Naive B cell (primary cell): ENCODE measurements at regions not wholly inside any gene's neighbourhood (a gene's known extent, or its start where the extent isn't known, plus 50 kb on each side); places are given as distances from the start of the nearest gene placed in this dataset.

Experiments
- ATAC-seq, 2 donors: fragments of 150-1000 bp; cut with Tn5 transposase; 2 replicates each; pipeline ENCODE4 v1.10.0; 2021; ENCODE audit warnings: low read depth in 2 of 2, mild to moderate bottlenecking in 2 of 2, moderate library complexity in 2 of 2
- DNase-seq: peaks from one replicate; pipeline ENCODE4 v3.0.0; 2022
- H3K27ac Mint-ChIP-seq, 6 donors: one replicate each; pipeline ENCODE4 v1.8.0; 2020 to 2022; ENCODE audit warnings: mild to moderate bottlenecking in 6 of 6, mixed read lengths in 6 of 6, moderate library complexity in 5 of 6, inconsistent platforms in 2 of 6
- H3K27me3 Mint-ChIP-seq, 3 donors: one replicate each; pipeline ENCODE4 v1.8.0; 2021 to 2022; ENCODE audit warnings: mixed read lengths in 3 of 3, mild to moderate bottlenecking in 1 of 3
- H3K36me3 Mint-ChIP-seq, 2 donors: one replicate each; pipeline ENCODE4 v1.8.0; 2020 to 2022; ENCODE audit warnings: mixed read lengths in 2 of 2, inconsistent platforms in 1 of 2, mild to moderate bottlenecking in 1 of 2
- H3K4me1 Mint-ChIP-seq, 3 donors: one replicate each; pipeline ENCODE4 v1.8.0; 2020 to 2022; ENCODE audit warnings: mixed read lengths in 3 of 3, inconsistent platforms in 1 of 3, mild to moderate bottlenecking in 1 of 3, moderate library complexity in 1 of 3
- H3K4me3 Mint-ChIP-seq, 8 donors: one replicate each; pipeline ENCODE4 v1.8.0; 2020 to 2022; ENCODE audit warnings: mild to moderate bottlenecking in 8 of 8, mixed read lengths in 8 of 8, moderate library complexity in 8 of 8, inconsistent platforms in 2 of 8
- H3K9me3 Mint-ChIP-seq, 7 donors: one replicate each; pipeline ENCODE4 v1.8.0; 2020 to 2022; ENCODE audit warnings: mixed read lengths in 7 of 7, mild to moderate bottlenecking in 5 of 7, inconsistent platforms in 2 of 7, moderate library complexity in 1 of 7

DNA sequence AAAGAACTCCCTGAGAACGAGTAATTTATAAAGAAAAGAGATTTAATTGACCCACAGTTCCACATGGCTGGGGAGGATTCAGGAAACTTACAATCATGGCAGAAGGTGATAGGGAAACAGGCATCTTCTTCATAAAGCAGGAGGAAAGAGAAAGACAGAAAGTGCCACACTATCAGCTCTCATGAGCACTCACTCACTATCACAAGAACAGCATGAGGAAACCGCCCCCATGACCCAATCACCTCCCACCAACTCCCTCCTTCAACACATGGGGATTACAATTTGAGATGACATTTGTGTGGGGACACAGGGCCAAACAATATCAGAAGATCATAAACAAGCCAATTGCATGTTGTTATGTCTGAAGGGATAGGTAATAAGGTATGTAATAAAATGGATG is 935.9 kb upstream of the COX7C start:
- Mint-ChIP-seq H3K36me3 (no peaks in the 10 kb centered on the region), H3K9me3 (peaks cover 0 to 5% (median 0%) of the 10 kb centered on the region in 7 donors), H3K27me3 (no peaks in the 10 kb centered on the region), H3K4me3 (no peak overlapping the region), H3K4me1 (no peaks in the 10 kb centered on the region), H3K27ac (no peak overlapping the region)
- DNase-seq (no peak), ATAC-seq (no peak)

DNA sequence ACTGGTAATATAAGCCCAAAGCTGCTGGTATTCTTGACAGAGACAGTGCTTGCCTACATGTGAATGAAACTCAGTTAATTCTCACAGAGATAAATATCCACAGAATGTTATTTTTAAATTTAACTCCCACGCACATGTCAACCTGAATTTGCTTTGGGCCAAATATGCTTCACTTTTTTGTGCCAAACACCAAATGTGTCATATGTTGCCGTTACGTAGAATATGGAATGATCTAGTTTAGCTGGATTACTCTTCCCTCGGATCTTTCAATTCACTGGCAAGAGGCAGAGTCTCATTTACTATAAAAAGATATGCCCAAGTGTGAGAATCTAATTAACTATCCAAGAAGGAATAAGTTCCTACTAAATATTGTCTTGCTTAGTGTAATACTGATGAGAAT is 933.4 kb upstream of the COX7C start:
- DNase-seq (no peak), ATAC-seq (no peak)
- Mint-ChIP-seq H3K27me3 (no peaks in the 10 kb centered on the region), H3K9me3 (peaks cover 0 to 3% (median 0%) of the 10 kb centered on the region in 7 donors), H3K27ac (no peak overlapping the region), H3K4me1 (no peaks in the 10 kb centered on the region), H3K4me3 (no peak overlapping the region), H3K36me3 (no peaks in the 10 kb centered on the region)

DNA sequence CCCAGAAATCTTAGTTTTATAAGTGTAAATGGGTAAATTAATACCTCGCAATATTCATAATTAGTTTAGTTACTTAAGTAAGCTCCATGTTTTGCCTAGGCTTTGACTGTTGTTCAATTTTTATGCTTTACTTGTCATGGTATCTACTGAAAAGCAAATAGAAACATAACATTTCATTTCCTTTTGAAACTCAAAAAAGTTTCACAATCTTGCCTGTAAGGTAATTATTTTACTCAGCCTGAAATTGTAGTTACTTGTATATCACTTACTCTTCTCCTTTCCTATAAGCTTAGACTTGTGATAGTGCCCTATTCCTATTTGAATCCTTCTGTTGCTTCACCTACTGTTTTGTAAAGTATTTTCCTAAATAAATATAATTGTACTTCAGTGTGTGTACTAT is 914.4 kb upstream of the COX7C start:
- Mint-ChIP-seq H3K4me1 (no peaks in the 10 kb centered on the region), H3K27me3 (no peaks in the 10 kb centered on the region), H3K36me3 (no peaks in the 10 kb centered on the region), H3K27ac (no peak overlapping the region), H3K4me3 (no peak overlapping the region), H3K9me3 (peaks cover 0 to 2% (median 0%) of the 10 kb centered on the region in 7 donors)
- no peak for DNase-seq
- ATAC-seq = no peak

DNA sequence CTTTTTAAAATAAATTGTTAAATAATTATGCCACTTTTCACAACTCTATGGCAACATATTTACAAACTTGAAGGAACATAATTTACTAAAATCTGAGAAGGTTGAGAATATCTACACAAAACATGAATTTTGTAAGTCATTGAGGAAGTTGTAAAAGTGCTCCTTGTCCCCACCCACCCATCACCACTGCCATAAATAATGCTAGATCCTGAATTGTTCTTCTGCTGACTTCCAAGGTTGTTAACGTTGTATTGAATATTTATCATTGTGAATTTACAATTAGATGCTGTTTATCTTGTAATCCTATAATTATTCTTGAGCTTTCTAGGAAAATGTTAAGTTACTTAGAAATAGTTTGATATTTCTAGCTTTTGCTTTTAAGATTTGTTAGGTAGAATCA is 908.0 kb upstream of the COX7C start:
- Mint-ChIP-seq H3K9me3 (peaks cover 0 to 2% (median 0%) of the 10 kb centered on the region in 7 donors), H3K27me3 (no peaks in the 10 kb centered on the region), H3K4me3 (no peak overlapping the region), H3K36me3 (no peaks in the 10 kb centered on the region), H3K27ac (no peak overlapping the region), H3K4me1 (no peaks in the 10 kb centered on the region)
- no peak for DNase-seq
- ATAC-seq = no peak

DNA sequence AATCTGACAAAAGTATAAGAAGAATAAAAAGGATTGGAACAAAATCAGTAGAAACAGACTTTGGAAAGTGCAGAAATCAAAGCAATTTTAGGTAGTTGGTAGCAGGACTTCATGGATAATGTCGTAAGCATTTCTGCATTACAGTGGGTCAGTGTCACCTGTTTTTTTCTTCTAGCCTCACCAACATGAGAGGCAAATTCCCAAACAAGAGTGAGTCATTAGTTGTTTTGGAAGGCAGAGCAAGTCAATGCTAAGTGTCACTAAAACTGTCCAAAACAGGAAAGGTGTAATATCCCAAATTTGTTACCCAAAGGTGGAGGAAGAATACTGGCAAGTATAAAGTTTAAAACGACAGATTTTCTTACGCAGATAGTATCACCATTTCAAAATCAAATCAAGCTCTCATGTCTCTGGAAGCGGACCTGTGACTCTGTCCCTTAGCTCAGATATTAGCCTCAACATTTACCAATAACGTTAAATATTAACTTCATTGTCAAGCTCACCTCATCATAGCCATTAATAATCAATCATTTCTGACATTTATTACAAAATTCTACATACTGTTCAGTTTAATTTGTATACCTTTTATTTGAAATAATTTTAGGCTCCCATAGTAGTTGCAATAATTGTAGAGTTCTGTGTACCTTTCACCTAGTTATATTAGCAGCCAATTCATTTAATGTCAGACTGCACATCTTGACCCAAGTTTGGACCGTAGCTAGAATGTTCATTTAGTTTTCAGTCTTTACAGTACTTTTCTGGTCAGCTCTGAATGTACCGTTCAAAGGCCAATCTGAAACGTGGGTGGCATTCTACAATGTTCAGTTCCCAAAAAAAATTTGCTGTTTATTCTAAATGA is 901.2 kb upstream of the COX7C start:
- H3K4me1 Mint-ChIP-seq = no peaks in the 10 kb centered on the region
- no peak overlapping the region for H3K27ac Mint-ChIP-seq
- no peak overlapping the region for H3K4me3 Mint-ChIP-seq
- ATAC-seq (no peak), DNase-seq (no peak)
- no peaks in the 10 kb centered on the region for H3K27me3 Mint-ChIP-seq
- no peaks in the 10 kb centered on the region for H3K36me3 Mint-ChIP-seq
- H3K9me3 Mint-ChIP-seq = peaks cover 0 to 4% (median 0%) of the 10 kb centered on the region in 7 donors

DNA sequence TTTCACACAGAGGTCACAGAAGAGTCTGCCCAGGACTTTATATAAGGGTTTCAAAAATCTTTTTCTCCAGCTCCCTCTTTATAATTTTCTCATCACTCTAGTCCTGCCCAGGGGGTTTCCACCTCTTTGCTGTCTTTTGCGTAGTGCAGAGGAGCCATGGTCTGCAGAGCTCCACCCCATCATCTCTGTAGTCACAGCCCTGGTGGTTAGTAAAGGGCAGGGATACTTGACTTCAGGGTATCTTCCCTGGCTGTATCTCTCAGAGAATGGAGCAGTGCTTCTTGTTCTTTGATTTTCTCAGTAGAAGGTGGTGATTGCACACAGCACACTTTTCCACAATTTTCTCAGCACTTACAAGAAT is 900.6 kb upstream of the COX7C start:
- Mint-ChIP-seq H3K36me3 (no peaks in the 10 kb centered on the region), H3K9me3 (peaks cover 0 to 4% (median 0%) of the 10 kb centered on the region in 7 donors), H3K27me3 (no peaks in the 10 kb centered on the region), H3K4me3 (no peak overlapping the region), H3K27ac (no peak overlapping the region), H3K4me1 (no peaks in the 10 kb centered on the region)
- DNase-seq = no peak
- ATAC-seq = no peak

DNA sequence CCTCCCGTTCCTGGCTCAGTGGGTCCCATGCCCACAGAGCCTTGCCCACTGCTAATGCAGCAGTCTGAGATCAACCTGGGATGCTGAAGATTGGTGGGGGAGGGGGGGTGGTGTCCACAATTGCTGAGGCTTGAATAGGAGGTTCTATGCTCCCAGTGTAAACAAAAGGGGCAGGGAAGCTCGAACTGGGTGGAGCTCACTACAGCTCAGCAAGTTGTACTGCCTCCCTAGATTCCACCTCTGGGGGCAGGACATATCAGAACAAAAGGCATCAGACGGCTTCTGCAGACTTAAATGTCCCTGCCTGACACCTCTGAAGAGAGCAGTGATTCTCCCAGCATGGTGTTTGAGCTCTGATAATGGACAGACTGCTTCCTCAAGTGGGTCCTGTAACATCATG is 885.6 kb upstream of the COX7C start:
- H3K27me3 Mint-ChIP-seq = no peaks in the 10 kb centered on the region
- no peak for ATAC-seq
- H3K4me3 Mint-ChIP-seq = no peak overlapping the region
- no peaks in the 10 kb centered on the region for H3K4me1 Mint-ChIP-seq
- H3K9me3 Mint-ChIP-seq = peaks cover 0 to 12% (median 4%) of the 10 kb centered on the region in 7 donors
- DNase-seq = no peak
- no peak overlapping the region for H3K27ac Mint-ChIP-seq
- no peaks in the 10 kb centered on the region for H3K36me3 Mint-ChIP-seq

DNA sequence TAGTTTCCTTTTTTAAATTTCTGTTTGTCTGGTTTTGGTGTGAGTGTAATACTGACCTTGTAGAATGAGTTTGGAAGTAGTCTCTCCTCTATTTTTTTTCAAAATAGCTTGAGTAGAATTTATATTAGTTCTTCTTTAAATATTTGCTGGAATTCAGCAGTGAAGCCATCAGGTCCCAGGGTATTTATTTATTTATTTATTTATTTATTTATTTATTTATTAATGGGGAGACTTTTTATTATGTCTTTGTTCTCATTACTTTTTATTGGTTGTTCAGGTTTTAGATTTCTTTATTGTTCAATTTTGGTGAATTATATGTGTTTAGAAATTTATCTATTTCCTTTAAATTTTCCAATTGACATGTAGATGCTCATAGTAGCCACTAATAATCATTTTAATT is 875.8 kb upstream of the COX7C start:
- ATAC-seq (no peak), DNase-seq (no peak)
- H3K4me3 Mint-ChIP-seq = no peak overlapping the region
- H3K4me1 Mint-ChIP-seq = no peaks in the 10 kb centered on the region
- peaks cover 0 to 19% (median 8%) of the 10 kb centered on the region in 7 donors for H3K9me3 Mint-ChIP-seq
- no peaks in the 10 kb centered on the region for H3K36me3 Mint-ChIP-seq
- H3K27ac Mint-ChIP-seq = no peak overlapping the region
- no peaks in the 10 kb centered on the region for H3K27me3 Mint-ChIP-seq

DNA sequence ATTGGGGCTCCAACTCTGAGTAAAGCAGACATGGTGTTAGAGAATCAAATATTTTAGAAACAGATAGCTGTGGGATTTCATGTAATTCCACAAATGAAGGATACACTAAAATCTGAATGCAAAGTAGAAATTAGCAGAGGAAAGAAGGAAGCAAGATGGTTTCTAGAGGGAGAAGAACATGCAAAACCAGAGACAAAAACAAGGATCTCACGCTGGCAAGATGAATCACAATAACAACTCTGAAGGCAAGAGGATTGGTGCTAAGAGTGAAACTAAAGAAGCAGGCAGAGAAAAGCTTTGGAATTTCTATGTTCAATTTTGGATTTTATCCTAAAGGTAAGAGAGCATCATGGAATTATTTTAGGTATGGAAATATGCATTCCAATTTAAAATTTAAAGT is 857.2 kb upstream of the COX7C start:
- H3K27ac Mint-ChIP-seq = no peak overlapping the region
- H3K4me1 Mint-ChIP-seq = no peaks in the 10 kb centered on the region
- peaks cover 2 to 10% (median 4%) of the 10 kb centered on the region in 7 donors for H3K9me3 Mint-ChIP-seq
- no peaks in the 10 kb centered on the region for H3K36me3 Mint-ChIP-seq
- no peak overlapping the region for H3K4me3 Mint-ChIP-seq
- no peak for DNase-seq
- no peak for ATAC-seq
- H3K27me3 Mint-ChIP-seq = no peaks in the 10 kb centered on the region

DNA sequence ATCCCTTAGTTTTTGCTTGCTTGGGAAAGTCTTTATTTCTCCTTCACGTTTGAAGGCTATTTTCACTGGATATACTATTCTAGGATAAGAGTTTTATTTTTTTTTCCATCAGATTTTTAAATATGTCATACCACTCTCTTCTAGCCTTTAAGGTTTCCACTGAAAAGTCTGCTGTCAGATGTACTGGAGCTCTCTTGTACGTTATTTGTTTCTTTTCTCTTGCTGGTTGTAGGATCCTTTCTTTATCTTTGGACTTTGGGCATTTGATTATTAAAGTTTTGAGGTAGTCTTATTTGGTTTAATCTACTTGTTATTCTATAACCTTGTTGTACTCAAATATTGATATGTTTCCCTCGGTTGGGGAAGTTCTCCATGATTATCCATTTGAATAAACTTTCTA is 848.4 kb upstream of the COX7C start:
- H3K27me3 Mint-ChIP-seq = no peaks in the 10 kb centered on the region
- H3K4me1 Mint-ChIP-seq = no peaks in the 10 kb centered on the region
- no peak overlapping the region for H3K27ac Mint-ChIP-seq
- H3K4me3 Mint-ChIP-seq = no peak overlapping the region
- ATAC-seq (no peak), DNase-seq (no peak)
- H3K9me3 Mint-ChIP-seq = peaks cover 7 to 59% (median 11%) of the 10 kb centered on the region in 7 donors
- H3K36me3 Mint-ChIP-seq = no peaks in the 10 kb centered on the region

DNA sequence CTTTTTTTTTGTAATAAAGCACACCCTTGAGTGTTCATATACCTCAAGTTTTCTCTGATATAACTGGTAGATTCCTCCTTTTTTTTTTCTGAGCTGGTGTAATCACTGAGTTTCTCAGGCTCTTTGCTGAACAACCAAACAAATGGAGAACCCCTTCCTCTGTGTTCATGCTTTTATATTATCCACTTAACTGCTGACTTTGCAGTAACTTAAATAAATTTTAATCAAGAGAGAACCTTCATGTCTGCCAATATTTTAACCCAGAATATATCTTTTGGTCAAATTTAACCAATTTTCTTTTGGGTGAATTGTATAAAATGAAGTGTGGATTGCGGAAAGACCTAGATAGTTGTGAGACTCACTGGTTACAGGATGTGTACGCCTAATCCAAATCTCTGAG is 833.0 kb upstream of the COX7C start:
- no peaks in the 10 kb centered on the region for H3K4me1 Mint-ChIP-seq
- no peak overlapping the region for H3K27ac Mint-ChIP-seq
- H3K9me3 Mint-ChIP-seq = peaks cover 0 to 4% (median 0%) of the 10 kb centered on the region in 7 donors
- ATAC-seq (no peak), DNase-seq (no peak)
- no peaks in the 10 kb centered on the region for H3K36me3 Mint-ChIP-seq
- H3K27me3 Mint-ChIP-seq = no peaks in the 10 kb centered on the region
- no peak overlapping the region for H3K4me3 Mint-ChIP-seq

DNA sequence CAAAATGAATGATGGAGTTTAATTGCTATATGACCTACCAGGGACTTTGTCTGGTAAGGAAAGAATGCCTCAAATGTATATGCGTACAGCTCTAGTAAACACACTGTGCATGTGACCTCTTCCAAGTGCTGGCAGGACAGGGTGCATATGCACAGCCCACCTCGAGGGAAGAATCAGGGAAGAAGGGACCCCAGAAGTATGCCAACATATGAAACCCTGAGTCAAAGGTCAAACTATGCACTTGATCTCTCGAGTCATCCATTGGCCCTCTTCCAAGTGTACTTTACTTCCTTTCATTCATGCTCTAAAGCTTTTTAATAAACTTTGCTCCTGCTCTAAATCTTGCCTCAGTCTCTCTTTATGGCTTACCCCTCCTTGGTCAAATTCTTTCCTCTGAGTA is 804.6 kb upstream of the COX7C start:
- Mint-ChIP-seq H3K9me3 (peaks cover 0 to 3% (median 0%) of the 10 kb centered on the region in 7 donors), H3K27ac (no peak overlapping the region), H3K4me3 (no peak overlapping the region), H3K27me3 (no peaks in the 10 kb centered on the region), H3K36me3 (no peaks in the 10 kb centered on the region), H3K4me1 (no peaks in the 10 kb centered on the region)
- no peak for ATAC-seq
- no peak for DNase-seq

DNA sequence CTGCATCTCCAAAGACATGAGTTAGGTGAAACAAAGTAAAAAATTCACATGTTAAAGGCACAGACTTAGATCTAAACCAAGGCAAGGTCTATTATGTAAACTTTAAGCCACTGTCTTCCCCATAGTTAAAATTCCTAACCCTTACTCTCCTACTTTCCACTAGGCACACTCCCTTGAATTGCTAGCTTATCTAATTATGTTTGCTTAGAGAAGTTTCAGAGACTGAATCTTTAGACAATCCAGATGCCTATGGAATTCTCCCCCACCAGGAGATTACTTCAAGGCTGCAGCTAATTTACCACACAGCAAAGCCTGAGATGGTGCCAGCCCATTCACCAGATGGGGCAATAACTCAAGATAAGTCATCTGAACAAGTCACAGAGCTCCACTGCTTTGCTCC is 803.1 kb upstream of the COX7C start:
- DNase-seq (no peak), ATAC-seq (no peak)
- Mint-ChIP-seq H3K9me3 (peaks cover 0 to 3% (median 0%) of the 10 kb centered on the region in 7 donors), H3K27me3 (no peaks in the 10 kb centered on the region), H3K27ac (no peak overlapping the region), H3K36me3 (no peaks in the 10 kb centered on the region), H3K4me1 (no peaks in the 10 kb centered on the region), H3K4me3 (no peak overlapping the region)

DNA sequence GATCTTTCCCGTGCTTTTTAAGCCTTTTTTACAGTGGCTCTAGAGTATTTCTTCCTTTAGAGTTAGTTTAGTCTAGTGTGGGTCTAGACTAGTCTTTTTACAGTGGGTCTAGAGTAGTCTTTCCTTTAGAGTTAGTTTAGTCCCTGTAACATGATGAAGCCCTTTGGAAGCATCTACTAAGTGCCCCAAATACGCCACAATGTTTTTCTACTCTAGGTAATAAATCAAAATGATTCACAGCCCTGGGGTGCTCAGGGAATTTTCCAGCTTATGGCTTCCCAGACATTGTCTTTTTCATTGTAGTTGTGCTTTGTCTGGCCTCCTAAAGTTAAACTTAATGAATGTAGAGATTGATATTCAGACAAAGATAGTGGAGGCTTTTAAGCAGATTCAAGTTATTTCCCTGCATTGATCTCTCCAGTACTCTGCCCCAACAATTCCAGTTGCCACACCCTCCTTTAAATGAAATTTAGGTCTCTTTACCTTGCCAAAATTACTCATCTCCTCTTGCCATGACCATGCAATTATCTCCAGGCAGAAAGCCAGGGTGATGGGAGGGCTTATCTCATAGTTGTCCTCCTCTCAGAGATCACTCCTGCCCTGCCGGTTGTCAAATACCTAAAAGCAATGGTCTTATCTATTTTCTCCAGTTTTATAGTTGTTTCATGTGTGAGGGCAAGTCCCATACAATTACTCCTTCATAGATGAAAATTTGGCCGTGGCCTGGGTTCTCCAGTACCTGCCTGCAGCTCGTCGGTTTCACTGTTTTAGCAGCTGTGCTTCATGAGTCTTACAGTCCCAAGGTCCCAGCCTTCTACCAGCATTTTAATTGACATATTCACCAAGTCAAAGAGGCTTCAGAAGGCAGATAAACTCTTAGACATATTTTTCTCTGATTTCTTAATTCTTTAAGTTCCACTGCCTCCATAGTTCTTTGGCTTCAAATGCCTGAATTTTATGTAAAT is 794.0 kb upstream of the COX7C start:
- Mint-ChIP-seq H3K4me3 (peak overlapping the region in 1 of 8 donors; percentile 10), H3K36me3 (no peaks in the 10 kb centered on the region), H3K9me3 (peaks cover 0 to 2% (median 0%) of the 10 kb centered on the region in 7 donors), H3K27me3 (no peaks in the 10 kb centered on the region), H3K27ac (no peak overlapping the region), H3K4me1 (no peaks in the 10 kb centered on the region)
- DNase-seq (no peak), ATAC-seq (no peak)
